Right atrium auricular region (tissue), 2 donors: ENCODE measurements at regions not wholly inside any gene's neighbourhood (a gene's known extent, or its start where the extent isn't known, plus 50 kb on each side); places are given as distances from the start of the nearest gene placed in this dataset.

Experiments
- DNase-seq: peaks from one replicate; pipeline ENCODE4 v3.0.0-alpha.2; 2019; ENCODE audit warnings: low spot score
- H3K27ac ChIP-seq, 2 donors: fragments of 200-600 bp; sonication (generic); 1 replicate in 1 of 2; 2 replicates in 1 of 2; pipeline ENCODE4 v1.5.1; 2016 to 2019
- H3K27me3 ChIP-seq, 2 donors: fragments of 200-600 bp; sonication (generic); one replicate each; pipeline versions ENCODE4 v1.5.1 to v1.6.0; 2017 to 2019
- H3K36me3 ChIP-seq: fragments of 200-600 bp; sonication (generic); one replicate; pipeline ENCODE4 v1.5.1; 2016
- H3K4me1 ChIP-seq, 2 donors: fragments of 200-600 bp; sonication (generic); one replicate each; pipeline versions ENCODE4 v1.5.1 to v1.6.0; 2017 to 2019
- H3K4me3 ChIP-seq, 2 donors: fragments of 200-600 bp; sonication (generic); 1 replicate in 1 of 2; 2 replicates in 1 of 2; pipeline ENCODE4 v1.5.1; 2017 to 2019; ENCODE audit warnings: mild to moderate bottlenecking in 1 of 2, moderate library complexity in 1 of 2
- H3K9me3 ChIP-seq, 2 donors: fragments of 200-600 bp; sonication (generic); one replicate each; pipeline ENCODE4 v1.5.1; 2019
- TF ChIP-seq, protein P1 (sequence below), 2 donors: fragments of 200-600 bp; sonication (generic); IDR thresholded peaks; one replicate each; pipeline ENCODE4 v1.5.1; 2019; ENCODE audit warnings: antibody characterized with exemption in 2 of 2

DNA sequence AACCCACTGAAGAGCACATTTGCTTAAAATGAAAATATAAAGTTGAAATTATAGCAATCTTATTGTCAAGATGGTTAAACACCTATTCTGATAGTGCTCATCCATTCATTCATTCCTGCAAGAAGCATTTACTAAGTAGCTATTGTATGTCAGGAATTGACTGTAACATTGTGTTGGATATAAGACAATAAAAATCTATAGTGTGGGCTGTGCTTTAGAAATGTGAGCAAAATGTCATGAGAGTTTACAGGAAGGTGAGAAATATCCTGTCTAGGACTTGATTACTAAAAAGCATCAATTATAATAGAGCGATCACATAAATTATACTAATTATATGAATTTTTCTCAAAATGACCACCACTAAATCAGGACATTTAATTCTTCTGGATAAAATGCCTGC is 123.0 kb downstream of the HAO1 start:
- TF ChIP-seq, protein P1, sequence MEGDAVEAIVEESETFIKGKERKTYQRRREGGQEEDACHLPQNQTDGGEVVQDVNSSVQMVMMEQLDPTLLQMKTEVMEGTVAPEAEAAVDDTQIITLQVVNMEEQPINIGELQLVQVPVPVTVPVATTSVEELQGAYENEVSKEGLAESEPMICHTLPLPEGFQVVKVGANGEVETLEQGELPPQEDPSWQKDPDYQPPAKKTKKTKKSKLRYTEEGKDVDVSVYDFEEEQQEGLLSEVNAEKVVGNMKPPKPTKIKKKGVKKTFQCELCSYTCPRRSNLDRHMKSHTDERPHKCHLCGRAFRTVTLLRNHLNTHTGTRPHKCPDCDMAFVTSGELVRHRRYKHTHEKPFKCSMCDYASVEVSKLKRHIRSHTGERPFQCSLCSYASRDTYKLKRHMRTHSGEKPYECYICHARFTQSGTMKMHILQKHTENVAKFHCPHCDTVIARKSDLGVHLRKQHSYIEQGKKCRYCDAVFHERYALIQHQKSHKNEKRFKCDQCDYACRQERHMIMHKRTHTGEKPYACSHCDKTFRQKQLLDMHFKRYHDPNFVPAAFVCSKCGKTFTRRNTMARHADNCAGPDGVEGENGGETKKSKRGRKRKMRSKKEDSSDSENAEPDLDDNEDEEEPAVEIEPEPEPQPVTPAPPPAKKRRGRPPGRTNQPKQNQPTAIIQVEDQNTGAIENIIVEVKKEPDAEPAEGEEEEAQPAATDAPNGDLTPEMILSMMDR (IDR thresholded peaks at IDR 0.05): no peak
- no peaks in the 10 kb centered on the region for H3K4me1 ChIP-seq

DNA sequence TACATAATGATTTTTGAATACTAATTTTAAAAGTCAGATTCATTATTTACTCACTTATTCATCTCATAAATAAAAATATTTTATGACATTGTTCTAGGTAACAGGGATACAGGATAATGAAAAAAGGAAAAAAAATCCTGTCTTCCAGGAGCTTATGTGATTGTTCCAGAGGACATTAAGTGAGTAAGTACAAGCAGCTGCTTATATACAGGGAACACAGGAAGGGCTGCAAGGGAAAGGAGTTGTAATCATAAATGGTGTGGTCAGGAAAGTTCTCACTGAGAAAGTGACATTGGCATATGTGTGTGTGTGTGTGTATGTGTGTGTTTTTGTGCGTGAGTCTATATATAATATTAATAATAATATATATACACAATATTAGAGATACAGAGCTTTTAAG is 121.8 kb downstream of the HAO1 start:
- DNase-seq: no peak
- TF ChIP-seq, protein P1 (IDR thresholded peaks at IDR 0.05): no peak
- Histone ChIP-seq H3K4me3 (no peak overlapping the region), H3K4me1 (no peaks in the 10 kb centered on the region), H3K36me3 (no peaks in the 10 kb centered on the region), H3K27me3 (no peaks in the 10 kb centered on the region), H3K9me3 (peaks cover 0 to 9% of the 10 kb centered on the region in 2 donors), H3K27ac (no peak overlapping the region)

More for the DNA sequence above, 123.0 kb downstream of the HAO1 start:
- Histone ChIP-seq H3K9me3 (peaks cover 0 to under 1% of the 10 kb centered on the region in 2 donors), H3K27ac (no peak overlapping the region), H3K36me3 (no peaks in the 10 kb centered on the region), H3K4me3 (no peak overlapping the region), H3K27me3 (no peaks in the 10 kb centered on the region)
- DNase-seq: no peak

DNA sequence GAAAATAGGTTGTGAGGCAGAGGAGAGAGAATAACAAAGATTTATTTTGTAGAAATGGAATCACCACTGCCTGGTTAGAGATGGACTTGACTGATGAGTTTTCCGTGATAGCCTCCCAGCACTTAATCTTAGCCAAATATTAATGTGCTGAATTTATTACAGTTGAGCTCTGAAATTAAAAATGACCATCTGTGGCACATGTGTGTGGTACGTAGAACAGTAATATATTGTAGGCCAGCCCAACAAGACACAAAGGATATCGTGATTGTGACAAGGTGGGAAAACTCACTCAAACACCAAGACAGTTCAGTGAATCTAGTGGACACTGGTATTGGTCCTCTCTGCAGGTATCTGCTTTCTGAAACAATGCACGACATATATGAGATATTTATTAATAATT is 119.4 kb downstream of the HAO1 start:
- no peaks in the 10 kb centered on the region for H3K4me1 ChIP-seq
- TF ChIP-seq, protein P1 (IDR thresholded peaks at IDR 0.05): no peak
- peaks cover 0 to 9% of the 10 kb centered on the region in 2 donors for H3K9me3 ChIP-seq
- no peak overlapping the region for H3K27ac ChIP-seq
- H3K27me3 ChIP-seq: no peaks in the 10 kb centered on the region
- H3K36me3 ChIP-seq: no peaks in the 10 kb centered on the region
- H3K4me3 ChIP-seq: no peak overlapping the region
- no peak for DNase-seq

- Histone ChIP-seq H3K9me3 (peaks cover 0 to 9% of the 10 kb centered on the region in 2 donors), H3K27me3 (no peaks in the 10 kb centered on the region), H3K4me1 (no peaks in the 10 kb centered on the region), H3K4me3 (no peak overlapping the region), H3K27ac (no peak overlapping the region), H3K36me3 (no peaks in the 10 kb centered on the region)
- TF ChIP-seq, protein P1 (IDR thresholded peaks at IDR 0.05): no peak
- DNase-seq: no peak
Measured at GRCh38 chr20:7822772-7823171, 117.5 kb downstream of the HAO1 start.

DNA sequence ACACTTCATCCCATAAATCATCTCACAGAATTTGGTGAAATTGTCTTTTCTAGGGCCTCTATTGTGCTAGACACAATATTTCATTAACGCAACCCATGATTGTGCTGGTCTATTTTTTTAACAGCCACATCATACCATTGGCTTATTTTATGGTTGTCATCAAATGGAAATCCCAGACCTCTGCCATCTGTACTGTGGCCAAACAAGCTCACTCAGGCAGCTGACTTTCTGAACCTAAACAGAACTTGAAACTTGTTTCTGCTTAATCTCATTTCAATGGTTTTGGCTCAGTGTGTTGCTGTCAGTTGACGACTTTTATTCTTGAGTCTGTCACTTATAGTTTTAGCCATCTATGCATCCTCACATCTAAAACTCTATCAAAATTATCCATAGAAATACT is 111.8 kb downstream of the HAO1 start:
- H3K36me3 ChIP-seq: no peaks in the 10 kb centered on the region
- H3K27me3 ChIP-seq: no peaks in the 10 kb centered on the region
- no peak overlapping the region for H3K27ac ChIP-seq
- TF ChIP-seq, protein P1 (IDR thresholded peaks at IDR 0.05): no peak
- H3K4me3 ChIP-seq: no peak overlapping the region
- no peak for DNase-seq
- H3K9me3 ChIP-seq: peaks cover 0 to 6% of the 10 kb centered on the region in 2 donors
- H3K4me1 ChIP-seq: no peaks in the 10 kb centered on the region

DNA sequence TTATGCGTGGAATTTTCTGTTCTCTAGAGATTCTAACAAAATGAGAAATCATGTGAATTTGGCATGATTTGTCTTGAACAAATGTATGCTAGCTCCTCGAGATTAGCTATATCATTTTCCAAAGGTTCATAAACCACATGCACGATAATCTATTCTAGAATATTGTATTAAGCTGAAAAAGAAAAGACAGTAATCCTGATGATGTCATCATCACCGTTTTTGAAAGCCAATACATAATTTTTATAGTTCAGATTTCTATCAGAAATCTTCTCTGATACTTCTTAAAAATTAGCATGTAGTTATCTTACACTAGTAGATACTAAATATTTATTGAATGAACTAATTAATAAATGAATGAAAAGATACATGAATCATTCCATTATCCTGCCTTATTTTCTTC is 111.2 kb downstream of the HAO1 start:
- Histone ChIP-seq H3K27me3 (no peaks in the 10 kb centered on the region), H3K9me3 (peaks cover 6 to 12% of the 10 kb centered on the region in 2 donors), H3K36me3 (no peaks in the 10 kb centered on the region), H3K27ac (no peak overlapping the region), H3K4me3 (no peak overlapping the region), H3K4me1 (no peaks in the 10 kb centered on the region)
- TF ChIP-seq, protein P1 (IDR thresholded peaks at IDR 0.05): no peak
- no peak for DNase-seq
